Thyroid gland (tissue), 4 donors: ENCODE measurements at regions not wholly inside any gene's neighbourhood (a gene's known extent, or its start where the extent isn't known, plus 50 kb on each side); places are given as distances from the start of the nearest gene placed in this dataset.

Experiments used
- DNase-seq, 2 donors: peaks; one replicate each; pipeline ENCODE4 v3.0.0-alpha.2; 2019
- H3K27ac ChIP-seq, 3 donors: fragments of 200-600 bp; sonication (generic); 1 replicate in 2 of 3; 2 replicates in 1 of 3; pipeline ENCODE4 v1.5.1; 2016 to 2019; ENCODE audit warnings: mild to moderate bottlenecking in 1 of 3, moderate library complexity in 1 of 3
- H3K27me3 ChIP-seq: fragments of 200-600 bp; sonication (generic); one replicate; pipeline ENCODE4 v1.5.1; 2019
- H3K36me3 ChIP-seq, 2 donors: fragments of 200-600 bp; sonication (generic); one replicate each; pipeline ENCODE4 v1.5.1; 2016 to 2019
- H3K4me1 ChIP-seq, 2 donors: fragments of 200-600 bp; sonication (generic); one replicate each; pipeline ENCODE4 v1.5.1; 2017 to 2019
- H3K4me3 ChIP-seq, 3 donors: fragments of 200-600 bp; sonication (generic); replicated peaks in 1 of 3; 1 replicate in 2 of 3; 2 replicates in 1 of 3; pipeline ENCODE4 v1.5.1; 2016; ENCODE audit warnings: mild to moderate bottlenecking in 1 of 3
- H3K9me3 ChIP-seq: fragments of 200-600 bp; sonication (generic); one replicate; pipeline ENCODE4 v1.5.1; 2017
- POLR2A ChIP-seq, 2 donors: fragments of 450-650 bp; IDR thresholded peaks; one replicate each; pipeline ENCODE4 v1.6.1; 2017; ENCODE audit warnings: antibody characterized with exemption in 2 of 2, mild to moderate bottlenecking in 2 of 2, moderate library complexity in 1 of 2
- WGBS, 2 donors: methylation state at CpG; one replicate each; pipeline ENCODE4 v1.1.5; 2017; 5-methylcytosine and 5-hydroxymethylcytosine counted together
- intact Hi-C: fragments of 100-400 bp; cut with DNase I; formaldehyde crosslinking; loops from one replicate; pipeline ENCODE4 v1.15.1; 2023
- TF ChIP-seq, protein P1 (sequence below), 6 experiments: fragments of 200-600 bp in 3 of 6; fragments of 450-650 bp in 3 of 6; sonication (generic) in 3 of 6; IDR thresholded peaks; one replicate each; pipeline ENCODE4 v1.5.1; 2016 to 2019; ENCODE audit warnings: antibody characterized with exemption in 6 of 6, mild to moderate bottlenecking in 2 of 6, inconsistent platforms in 1 of 6, moderate library complexity in 1 of 6

DNA sequence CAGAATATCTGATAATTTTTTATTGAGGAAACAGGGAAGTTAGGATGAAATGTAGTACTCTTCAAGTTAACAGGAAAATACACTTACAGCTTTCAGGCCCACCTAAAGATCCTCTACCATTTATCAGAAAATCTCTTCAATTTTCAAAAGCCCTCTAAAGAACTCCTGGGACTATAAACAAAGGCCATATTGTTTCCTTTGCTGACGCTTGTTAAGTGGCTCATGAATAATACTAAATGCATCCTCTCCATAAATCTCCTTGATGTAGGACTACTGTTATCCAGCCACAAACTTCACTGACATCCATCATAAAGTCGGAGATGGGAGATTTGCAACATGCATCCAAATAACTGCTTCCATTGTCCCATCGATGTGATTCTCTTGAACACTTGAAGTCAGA is 326.5 kb downstream of the ZIC1 start:
- no peak overlapping the region for H3K4me3 ChIP-seq
- DNase-seq: no peak
- no peak overlapping the region for H3K27ac ChIP-seq
- intact Hi-C loops: no loop called here
- no peaks in the 10 kb centered on the region for H3K9me3 ChIP-seq
- TF ChIP-seq POLR2A (IDR thresholded peaks at IDR 0.05): no peak
- no peaks in the 10 kb centered on the region for H3K36me3 ChIP-seq
- H3K27me3 ChIP-seq: no peaks in the 10 kb centered on the region
- no peaks in the 10 kb centered on the region for H3K4me1 ChIP-seq
- WGBS, 2 donors: 65 to 70% methylated on average over 3 of the region's 3 CpGs

DNA sequence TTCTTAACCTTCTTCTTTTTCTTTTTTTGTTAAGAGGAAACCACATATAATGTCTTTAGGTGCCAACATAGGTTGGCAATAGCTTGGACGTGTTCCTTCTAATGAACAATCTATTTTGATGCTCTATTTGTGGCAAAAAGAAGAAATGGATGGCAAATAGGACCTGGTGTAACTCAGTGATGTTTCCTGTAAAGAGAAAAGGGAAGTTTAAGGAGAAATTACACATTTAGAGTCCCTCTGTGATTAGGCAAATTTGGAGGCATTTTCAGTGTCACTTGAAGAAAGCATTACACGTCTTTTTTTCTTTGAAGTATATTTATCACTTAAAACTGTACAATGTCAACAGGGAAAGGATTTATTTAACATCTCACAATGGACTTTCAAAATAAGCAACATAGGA is 327.1 kb downstream of the ZIC1 start:
- no peak for DNase-seq
- Histone ChIP-seq H3K36me3 (no peaks in the 10 kb centered on the region), H3K27me3 (no peaks in the 10 kb centered on the region), H3K4me1 (no peaks in the 10 kb centered on the region), H3K9me3 (no peaks in the 10 kb centered on the region), H3K4me3 (no peak overlapping the region), H3K27ac (no peak overlapping the region)
- TF ChIP-seq, protein P1, sequence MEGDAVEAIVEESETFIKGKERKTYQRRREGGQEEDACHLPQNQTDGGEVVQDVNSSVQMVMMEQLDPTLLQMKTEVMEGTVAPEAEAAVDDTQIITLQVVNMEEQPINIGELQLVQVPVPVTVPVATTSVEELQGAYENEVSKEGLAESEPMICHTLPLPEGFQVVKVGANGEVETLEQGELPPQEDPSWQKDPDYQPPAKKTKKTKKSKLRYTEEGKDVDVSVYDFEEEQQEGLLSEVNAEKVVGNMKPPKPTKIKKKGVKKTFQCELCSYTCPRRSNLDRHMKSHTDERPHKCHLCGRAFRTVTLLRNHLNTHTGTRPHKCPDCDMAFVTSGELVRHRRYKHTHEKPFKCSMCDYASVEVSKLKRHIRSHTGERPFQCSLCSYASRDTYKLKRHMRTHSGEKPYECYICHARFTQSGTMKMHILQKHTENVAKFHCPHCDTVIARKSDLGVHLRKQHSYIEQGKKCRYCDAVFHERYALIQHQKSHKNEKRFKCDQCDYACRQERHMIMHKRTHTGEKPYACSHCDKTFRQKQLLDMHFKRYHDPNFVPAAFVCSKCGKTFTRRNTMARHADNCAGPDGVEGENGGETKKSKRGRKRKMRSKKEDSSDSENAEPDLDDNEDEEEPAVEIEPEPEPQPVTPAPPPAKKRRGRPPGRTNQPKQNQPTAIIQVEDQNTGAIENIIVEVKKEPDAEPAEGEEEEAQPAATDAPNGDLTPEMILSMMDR (IDR thresholded peaks at IDR 0.05): no peak
- TF ChIP-seq POLR2A (IDR thresholded peaks at IDR 0.05): no peak
- 59 to 61% methylated on average over 2 of the region's 2 CpGs for whole genome bisulfite sequencing, 2 donors
- intact Hi-C loops: no loop called here

DNA sequence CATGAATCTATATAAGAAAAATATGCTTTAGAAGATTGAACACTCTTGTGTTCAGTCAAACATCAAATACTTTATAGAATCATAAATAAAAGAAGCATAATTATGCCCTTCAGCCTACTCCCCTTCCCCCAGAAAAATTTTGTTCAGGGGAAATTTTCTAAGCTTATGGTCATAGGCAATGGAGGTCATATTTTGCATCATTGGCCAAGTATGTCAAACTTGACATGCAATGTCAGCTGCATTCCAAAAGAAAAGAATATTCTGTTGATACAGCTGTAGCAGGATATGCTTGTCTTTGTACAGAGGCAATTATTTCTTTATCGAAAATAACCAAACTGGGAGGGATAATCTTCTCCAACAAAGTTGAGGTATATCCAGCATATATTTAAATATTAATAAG is 328.2 kb downstream of the ZIC1 start:
- TF ChIP-seq, protein P1 (IDR thresholded peaks at IDR 0.05): no peak
- TF ChIP-seq POLR2A (IDR thresholded peaks at IDR 0.05): no peak
- no peak overlapping the region for H3K4me3 ChIP-seq
- 85% methylated on average over 1 of the region's 1 CpG for WGBS, 2 donors
- H3K27ac ChIP-seq: no peak overlapping the region
- H3K4me1 ChIP-seq: no peaks in the 10 kb centered on the region
- no peak for DNase-seq
- intact Hi-C loops: no loop called here
- H3K9me3 ChIP-seq: no peaks in the 10 kb centered on the region
- H3K36me3 ChIP-seq: no peaks in the 10 kb centered on the region
- H3K27me3 ChIP-seq: no peaks in the 10 kb centered on the region

DNA sequence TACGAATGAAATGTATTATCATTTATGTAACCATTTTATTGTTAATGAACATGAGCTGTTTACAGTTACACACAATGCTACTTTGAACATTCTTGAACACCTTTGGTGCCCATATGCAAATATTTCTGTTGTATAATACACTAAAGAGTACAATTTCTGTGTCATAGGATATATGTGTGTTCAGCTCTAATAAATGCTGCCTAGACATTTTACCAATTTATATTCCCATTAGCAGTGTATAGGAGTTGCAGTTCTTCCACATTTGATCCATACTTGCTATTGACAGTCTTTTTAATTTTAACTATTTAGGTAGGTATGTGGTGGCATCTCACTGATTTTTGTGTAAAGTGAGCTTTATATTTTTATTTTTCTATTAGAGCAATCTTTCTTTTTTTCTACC is 331.8 kb downstream of the ZIC1 start:
- Histone ChIP-seq H3K27me3 (no peaks in the 10 kb centered on the region), H3K9me3 (no peaks in the 10 kb centered on the region), H3K4me3 (no peak overlapping the region), H3K27ac (no peak overlapping the region), H3K4me1 (no peaks in the 10 kb centered on the region), H3K36me3 (no peaks in the 10 kb centered on the region)
- 86 to 98% methylated on average over 1 of the region's 1 CpG for WGBS, 2 donors
- no peak for DNase-seq
- TF ChIP-seq POLR2A (IDR thresholded peaks at IDR 0.05): no peak
- TF ChIP-seq, protein P1 (IDR thresholded peaks at IDR 0.05): no peak
- intact Hi-C loops: no loop called here

DNA sequence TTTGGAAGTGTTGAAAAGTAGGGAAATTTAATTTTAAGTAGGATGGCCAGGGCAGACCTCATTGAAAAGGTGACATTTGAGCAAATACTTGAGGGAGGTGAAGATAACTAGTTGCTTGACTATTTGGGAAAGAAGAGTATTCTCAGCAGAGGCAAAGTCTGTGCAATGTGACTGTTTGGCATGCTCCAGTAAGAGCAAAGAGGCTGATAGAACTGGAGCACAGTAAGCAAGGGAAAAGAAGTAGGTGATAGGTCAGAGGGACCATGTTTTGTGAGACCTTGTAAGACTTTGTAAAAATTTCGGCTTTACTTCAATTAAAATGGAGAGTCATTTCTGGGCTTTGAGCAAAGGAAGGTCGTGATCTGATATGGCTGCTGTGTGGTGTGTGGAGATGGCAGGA is 335.8 kb downstream of the ZIC1 start:
- Histone ChIP-seq H3K4me1 (no peaks in the 10 kb centered on the region), H3K4me3 (no peak overlapping the region), H3K27me3 (no peaks in the 10 kb centered on the region), H3K27ac (no peak overlapping the region), H3K9me3 (no peaks in the 10 kb centered on the region), H3K36me3 (no peaks in the 10 kb centered on the region)
- TF ChIP-seq, protein P1 (IDR thresholded peaks at IDR 0.05): no peak
- no peak for TF ChIP-seq POLR2A (IDR thresholded peaks at IDR 0.05)
- intact Hi-C loops: no loop called here
- DNase-seq: no peak
- WGBS, 2 donors: 60 to 63% methylated on average over 2 of the region's 2 CpGs

DNA sequence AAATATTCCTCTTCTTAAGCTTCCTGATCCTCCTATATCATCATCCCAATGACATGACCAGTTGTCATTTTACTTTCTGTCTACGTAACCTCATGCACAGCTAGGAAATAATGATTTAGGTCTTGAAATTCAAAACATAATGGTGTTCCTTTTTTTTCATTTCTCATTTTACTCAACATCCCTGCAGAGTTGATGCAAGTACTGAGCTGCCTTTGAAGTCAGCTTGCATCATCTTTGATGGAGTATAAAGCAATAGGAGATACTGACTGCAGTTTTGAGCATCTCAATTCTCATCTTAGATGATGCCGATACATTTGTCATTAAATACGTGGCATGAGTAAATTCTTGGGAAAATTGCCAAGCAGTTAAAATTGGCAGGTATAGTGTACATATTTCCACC is 346.1 kb downstream of the ZIC1 start:
- Histone ChIP-seq H3K27me3 (no peaks in the 10 kb centered on the region), H3K27ac (no peak overlapping the region), H3K9me3 (no peaks in the 10 kb centered on the region), H3K4me3 (no peak overlapping the region), H3K36me3 (no peaks in the 10 kb centered on the region), H3K4me1 (no peaks in the 10 kb centered on the region)
- intact Hi-C loops: no loop called here
- 93 to 97% methylated on average over 3 of the region's 3 CpGs for WGBS, 2 donors
- TF ChIP-seq, protein P1 (IDR thresholded peaks at IDR 0.05): no peak
- no peak for TF ChIP-seq POLR2A (IDR thresholded peaks at IDR 0.05)
- DNase-seq: no peak
